Neuronal stem cell (in vitro differentiated cells): ENCODE measurements at regions not wholly inside any gene's neighbourhood (a gene's known extent, or its start where the extent isn't known, plus 50 kb on each side); places are given as distances from the start of the nearest gene placed in this dataset.

Experiments used
- DNase-seq: peaks from one replicate; pipeline ENCODE4 v3.0.0-alpha.2; 2013; ENCODE audit warnings: low spot score
- H2AFZ ChIP-seq: one replicate; pipeline ENCODE4 v1.6.1; 2013; ENCODE audit warnings: mild to moderate bottlenecking, low read length, inconsistent platforms
- H2AK5ac ChIP-seq: 2 replicates; pipeline ENCODE4 v1.6.1; 2013; ENCODE audit warnings: low read depth, mild to moderate bottlenecking, inconsistent platforms, low read length, moderate library complexity, mixed read lengths
- H2BK120ac ChIP-seq: 2 replicates; pipeline ENCODE4 v1.6.1; 2013; ENCODE audit warnings: low read depth, mild to moderate bottlenecking, inconsistent platforms, low read length, moderate library complexity, mixed read lengths
- H2BK12ac ChIP-seq: one replicate; pipeline ENCODE4 v1.6.1; 2013; ENCODE audit warnings: low read length, inconsistent platforms
- H2BK15ac ChIP-seq: 2 replicates; pipeline ENCODE4 v1.6.1; 2013; ENCODE audit warnings: mild to moderate bottlenecking, low read length, inconsistent platforms, mixed read lengths
- H2BK5ac ChIP-seq: one replicate; pipeline ENCODE4 v1.6.1; 2013; ENCODE audit warnings: inconsistent platforms, mild to moderate bottlenecking, low read length, moderate library complexity
- H3K14ac ChIP-seq: one replicate; pipeline ENCODE4 v1.6.1; 2013; ENCODE audit warnings: low read length, inconsistent platforms
- H3K18ac ChIP-seq: 2 replicates; pipeline ENCODE4 v1.6.1; 2013; ENCODE audit warnings: low read length, inconsistent platforms
- H3K23ac ChIP-seq: 2 replicates; pipeline ENCODE4 v1.6.1; 2013; ENCODE audit warnings: low read depth, mild to moderate bottlenecking, mixed read lengths, low read length, inconsistent platforms; ENCODE audit not compliant: poor library complexity
- H3K27ac ChIP-seq: replicated peaks from 3 replicates; pipeline ENCODE4 v1.5.1; 2013; ENCODE audit warnings: low read length, inconsistent platforms
- H3K27me3 ChIP-seq, 3 experiments: 2 replicates each; pipeline ENCODE4 v1.6.1; 2013; ENCODE audit warnings: low read length in 3 of 3, mild to moderate bottlenecking in 2 of 3, inconsistent platforms in 1 of 3, low read depth in 1 of 3, mixed read lengths in 1 of 3, moderate library complexity in 1 of 3; ENCODE audit not compliant: control insufficient read depth in 3 of 3, insufficient read depth in 3 of 3
- H3K36me3 ChIP-seq, 2 donors: replicated peaks in 1 of 2; 2 replicates each; pipeline ENCODE4 v1.6.1; 2013; ENCODE audit warnings: low read length in 2 of 2; ENCODE audit not compliant: control insufficient read depth in 2 of 2, insufficient read depth in 2 of 2
- H3K4ac ChIP-seq: 2 replicates; pipeline ENCODE4 v1.6.1; 2013; ENCODE audit warnings: inconsistent platforms, mild to moderate bottlenecking, low read length, moderate library complexity
- H3K4me1 ChIP-seq, 2 donors: 1 replicate in 1 of 2; 2 replicates in 1 of 2; pipeline ENCODE4 v1.6.1; 2013; ENCODE audit warnings: low read length in 2 of 2, low read depth in 1 of 2; ENCODE audit not compliant: control insufficient read depth in 2 of 2, insufficient read depth in 1 of 2
- H3K4me2 ChIP-seq: one replicate; pipeline ENCODE4 v1.6.1; 2013; ENCODE audit warnings: mild to moderate bottlenecking, low read length, inconsistent platforms; ENCODE audit not compliant: insufficient read depth, poor library complexity, severe bottlenecking
- H3K4me3 ChIP-seq, 2 donors: 2 replicates each; pipeline ENCODE4 v1.5.1; 2013; ENCODE audit warnings: low read length in 2 of 2, mild to moderate bottlenecking in 2 of 2, inconsistent platforms in 1 of 2, moderate library complexity in 1 of 2
- H3K79me1 ChIP-seq: one replicate; pipeline ENCODE4 v1.6.1; 2013; ENCODE audit warnings: low read depth, mild to moderate bottlenecking, inconsistent platforms, low read length, moderate library complexity
- H3K9ac ChIP-seq: one replicate; pipeline ENCODE4 v1.6.1; 2013; ENCODE audit warnings: mild to moderate bottlenecking, low read depth, low read length, inconsistent platforms; ENCODE audit not compliant: poor library complexity
- H3K9me3 ChIP-seq, 2 donors: replicated peaks in 1 of 2; 2 replicates each; pipeline versions ENCODE3 to v1.6.1; 2013; ENCODE audit warnings: low read length in 2 of 2, mild to moderate bottlenecking in 2 of 2, inconsistent platforms in 1 of 2, low read depth in 1 of 2, mixed read lengths in 1 of 2, moderate library complexity in 1 of 2; ENCODE audit not compliant: control insufficient read depth in 2 of 2, insufficient read depth in 1 of 2
- H4K8ac ChIP-seq: one replicate; pipeline ENCODE4 v1.6.1; 2013; ENCODE audit warnings: low read depth, mild to moderate bottlenecking, inconsistent platforms, low read length, moderate library complexity
- H4K91ac ChIP-seq: one replicate; pipeline ENCODE4 v1.6.1; 2013; ENCODE audit warnings: low read length, low read depth, mild to moderate bottlenecking, inconsistent platforms; ENCODE audit not compliant: poor library complexity
- WGBS, 2 donors: extraction: QIAGEN DNeasy Blood & Tissue Kit; methylation state at CpG; one replicate each; pipeline ENCODE4 v1.1.7; 2013; ENCODE audit warnings: missing lambda C conversion rate in 2 of 2, mixed read lengths in 1 of 2; ENCODE audit not compliant: insufficient read length in 2 of 2, insufficient replicate concordance in 1 of 2; ENCODE audit errors: extremely low coverage in 2 of 2; 5-methylcytosine and 5-hydroxymethylcytosine counted together

DNA sequence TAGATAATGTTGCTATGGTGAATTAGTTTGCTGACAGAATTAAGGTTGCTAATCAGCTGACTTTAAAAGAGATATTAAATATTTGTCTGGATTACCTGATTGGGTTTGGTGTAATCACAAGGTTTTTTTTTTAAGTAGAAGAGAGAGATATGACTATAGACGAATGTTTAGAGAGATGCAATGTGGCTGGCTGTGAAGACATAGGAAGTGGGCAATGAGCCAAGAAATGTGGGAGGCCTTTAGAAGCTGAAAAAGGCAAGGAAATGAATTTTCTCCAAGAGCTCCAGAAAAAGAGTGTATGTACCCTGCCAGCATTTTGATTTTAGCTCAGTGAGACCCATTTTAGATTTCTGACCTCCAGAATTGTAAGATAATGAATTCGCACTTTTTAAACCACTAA lies 598.3 kb downstream of the PKHD1 start:
- DNase-seq, result no peak
- H3K4me3 ChIP-seq, result no peak overlapping the region
- no peak overlapping the region for H3K18ac ChIP-seq
- peaks cover 0 to 4% of the 10 kb centered on the region in 2 donors for H3K9me3 ChIP-seq
- H4K91ac ChIP-seq, result no peak overlapping the region
- H2AK5ac ChIP-seq, result no peak overlapping the region
- no peaks in the 10 kb centered on the region for H3K27me3 ChIP-seq
- no peak overlapping the region for H2AFZ ChIP-seq
- no peak overlapping the region for H3K23ac ChIP-seq
- no peak overlapping the region for H2BK15ac ChIP-seq
- H2BK5ac ChIP-seq, result no peak overlapping the region
- no peaks in the 10 kb centered on the region for H3K79me1 ChIP-seq
- H3K36me3 ChIP-seq, result no peaks in the 10 kb centered on the region
- H3K4ac ChIP-seq, result no peak overlapping the region
- no peak overlapping the region for H3K27ac ChIP-seq
- H3K4me1 ChIP-seq, result no peaks in the 10 kb centered on the region
- no peak overlapping the region for H3K14ac ChIP-seq
- H3K9ac ChIP-seq, result no peak overlapping the region
- no CpG with 5 or more reads among the region's 2 CpGs for WGBS, 2 donors
- H2BK120ac ChIP-seq, result no peak overlapping the region
- no peak overlapping the region for H3K4me2 ChIP-seq
- H2BK12ac ChIP-seq, result no peak overlapping the region
- no peak overlapping the region for H4K8ac ChIP-seq

GRCh38 chr6:51490101-51490500 lies 597.3 kb downstream of the PKHD1 start:
- no CpG with 5 or more reads among the region's 1 CpG for WGBS, 2 donors
- Histone ChIP-seq H3K4me2 (no peak overlapping the region), H2BK5ac (no peak overlapping the region), H4K8ac (no peak overlapping the region), H3K79me1 (no peaks in the 10 kb centered on the region), H3K9me3 (peaks cover 0 to 4% of the 10 kb centered on the region in 2 donors), H4K91ac (no peak overlapping the region), H3K4ac (no peak overlapping the region), H3K36me3 (no peaks in the 10 kb centered on the region), H3K18ac (no peak overlapping the region), H2AFZ (no peak overlapping the region), H2BK15ac (no peak overlapping the region), H3K4me1 (peaks cover 2 to 9% of the 10 kb centered on the region in 2 donors), H3K27me3 (no peaks in the 10 kb centered on the region), H2BK120ac (no peak overlapping the region), H3K27ac (no peak overlapping the region), H2AK5ac (no peak overlapping the region), H3K9ac (no peak overlapping the region), H3K4me3 (no peak overlapping the region), H3K23ac (no peak overlapping the region), H3K14ac (no peak overlapping the region), H2BK12ac (no peak overlapping the region)
- no peak for DNase-seq

- no peak overlapping the region for H2BK15ac ChIP-seq
- H4K91ac ChIP-seq, result no peak overlapping the region
- no peak overlapping the region for H2BK120ac ChIP-seq
- no peak for DNase-seq
- no peaks in the 10 kb centered on the region for H3K36me3 ChIP-seq
- no peaks in the 10 kb centered on the region for H3K27me3 ChIP-seq
- no peak overlapping the region for H3K18ac ChIP-seq
- H2AK5ac ChIP-seq, result no peak overlapping the region
- H3K4me3 ChIP-seq, result no peak overlapping the region
- no peak overlapping the region for H2BK5ac ChIP-seq
- H2AFZ ChIP-seq, result no peak overlapping the region
- no CpG with 5 or more reads among the region's 5 CpGs for WGBS, 2 donors
- no peak overlapping the region for H3K14ac ChIP-seq
- H3K4me1 ChIP-seq, result peaks cover 4 to 23% of the 10 kb centered on the region in 2 donors
- H4K8ac ChIP-seq, result no peak overlapping the region
- H3K23ac ChIP-seq, result no peak overlapping the region
- H3K9ac ChIP-seq, result no peak overlapping the region
- no peaks in the 10 kb centered on the region for H3K9me3 ChIP-seq
- H3K27ac ChIP-seq, result no peak overlapping the region
- no peaks in the 10 kb centered on the region for H3K79me1 ChIP-seq
- H3K4me2 ChIP-seq, result no peak overlapping the region
- no peak overlapping the region for H3K4ac ChIP-seq
- no peak overlapping the region for H2BK12ac ChIP-seq
Observed at GRCh38 chr6:51494342-51494741, 593.1 kb downstream of the PKHD1 start.

DNA sequence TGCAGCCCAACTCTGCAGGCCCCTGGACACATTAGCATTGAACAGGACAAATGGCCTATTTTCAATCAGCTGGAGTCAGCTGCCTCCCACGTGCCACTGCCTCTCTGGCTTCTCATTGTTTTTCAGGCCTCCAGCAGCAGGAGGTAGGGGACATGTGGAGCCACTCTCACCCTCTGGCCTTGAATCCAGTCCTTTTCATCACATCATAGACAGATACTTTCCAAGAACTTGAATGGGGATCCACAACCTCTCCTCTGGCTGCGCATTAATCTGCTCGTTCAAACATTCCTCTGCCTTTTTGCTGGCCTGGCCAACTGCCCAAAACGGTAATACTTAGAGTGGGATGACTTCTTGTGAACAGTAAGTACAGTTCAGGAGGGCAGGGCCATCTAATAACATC lies 592.3 kb downstream of the PKHD1 start:
- no peak overlapping the region for H2BK15ac ChIP-seq
- H3K9me3 ChIP-seq, result no peaks in the 10 kb centered on the region
- H3K36me3 ChIP-seq, result no peaks in the 10 kb centered on the region
- H3K9ac ChIP-seq, result no peak overlapping the region
- H3K27me3 ChIP-seq, result no peaks in the 10 kb centered on the region
- DNase-seq, result no peak
- no peak overlapping the region for H3K27ac ChIP-seq
- H2AK5ac ChIP-seq, result no peak overlapping the region
- no peak overlapping the region for H3K4me2 ChIP-seq
- H2BK12ac ChIP-seq, result no peak overlapping the region
- H3K79me1 ChIP-seq, result no peaks in the 10 kb centered on the region
- no peak overlapping the region for H3K14ac ChIP-seq
- no peak overlapping the region for H2BK120ac ChIP-seq
- H2AFZ ChIP-seq, result peak overlapping the region; percentile 81
- H3K18ac ChIP-seq, result no peak overlapping the region
- no peak overlapping the region for H3K4ac ChIP-seq
- no peak overlapping the region for H3K4me3 ChIP-seq
- H4K8ac ChIP-seq, result no peak overlapping the region
- H3K23ac ChIP-seq, result no peak overlapping the region
- H4K91ac ChIP-seq, result no peak overlapping the region
- peaks cover 4 to 23% of the 10 kb centered on the region in 2 donors for H3K4me1 ChIP-seq
- WGBS, 2 donors, result no CpG with 5 or more reads among the region's 4 CpGs
- no peak overlapping the region for H2BK5ac ChIP-seq
